Psoas muscle (tissue), 7 donors: ENCODE measurements at regions not wholly inside any gene's neighbourhood (a gene's known extent, or its start where the extent isn't known, plus 50 kb on each side); places are given as distances from the start of the nearest gene placed in this dataset.

Source experiments
- ATAC-seq, 4 donors: fragments of 200-7000 bp; cut with Tn5 transposase; one replicate each; pipeline ENCODE4 v1.9.1; 2020; ENCODE audit warnings: moderate library complexity in 3 of 4, mild to moderate bottlenecking in 2 of 4
- DNase-seq, 2 donors: peaks; one replicate each; pipeline ENCODE4 v3.0.0-alpha.2; 2020
- H3K27ac ChIP-seq: fragments of 200-600 bp; one replicate; pipeline ENCODE4 v1.8.0; 2022
- H3K27me3 ChIP-seq, 3 donors: fragments of 200-600 bp in 1 of 3; one replicate each; pipeline versions ENCODE4 v1.6.1 to v1.8.0; 2013 to 2022; ENCODE audit warnings: low read length in 2 of 3, mild to moderate bottlenecking in 2 of 3, moderate library complexity in 1 of 3; ENCODE audit not compliant: insufficient read depth in 3 of 3
- H3K36me3 ChIP-seq, 2 donors: fragments of 200-600 bp in 1 of 2; one replicate each; pipeline versions ENCODE4 v1.6.1 to v1.8.0; 2013 to 2022; ENCODE audit warnings: low read depth in 1 of 2, mild to moderate bottlenecking in 1 of 2, moderate library complexity in 1 of 2; ENCODE audit not compliant: insufficient read depth in 1 of 2
- H3K4me1 ChIP-seq: fragments of 200-600 bp; one replicate; pipeline ENCODE4 v1.8.0; 2022
- H3K4me3 ChIP-seq: fragments of 200-600 bp; one replicate; pipeline ENCODE4 v1.8.0; 2022; ENCODE audit warnings: mild to moderate bottlenecking
- H3K9me3 ChIP-seq: fragments of 200-600 bp; one replicate; pipeline ENCODE4 v1.8.0; 2022
- CTCF ChIP-seq: fragments of 200-600 bp; IDR thresholded peaks from one replicate; pipeline ENCODE4 v1.8.0; 2022; ENCODE audit warnings: antibody characterized with exemption
- WGBS, 3 donors: extraction: QIAGEN DNeasy Blood & Tissue Kit; methylation state at CpG; one replicate each; pipeline versions ENCODE4 v1.1.6 to v1.1.7; 2013; 5-methylcytosine and 5-hydroxymethylcytosine counted together
- intact Hi-C, 2 donors: fragments of 100-400 bp; cut with DNase I; formaldehyde crosslinking; loops; one replicate each; pipeline versions ENCODE4 v1.11.0 to v1.14.2; 2022
- donor health status: healthy with polysubstance abuse.
- donor health status: DM: no; HTN: no; CAD: no; lungs with moderate emphysema.
- donor health status: Bipolar disorder and iron deficiency.
- donor health status: healthy.
- donor health status: DM: yes; HTN: yes; CAD: no.
- donor health status: DM: no; HTN: no; CAD: no.
- donor health status: DM: yes; HTN: yes; CAD: no.

- TF ChIP-seq CTCF: no peak
- no peak for DNase-seq
- intact Hi-C loops: no loop called here
Observed at GRCh38 chr2:82599021-82599420, 1860.1 kb downstream of the SUCLG1 start.

GRCh38 chr2:82596581-82596980 is 1862.5 kb downstream of the SUCLG1 start:
- no peak overlapping the region for H3K4me3 ChIP-seq
- DNase-seq (no peak), ATAC-seq (no peak)
- H3K36me3 ChIP-seq: no peaks in the 10 kb centered on the region
- H3K27ac ChIP-seq: no peak overlapping the region
- no peak for TF ChIP-seq CTCF
- intact Hi-C loops: no loop called here
- H3K4me1 ChIP-seq: no peaks in the 10 kb centered on the region
- no peaks in the 10 kb centered on the region for H3K9me3 ChIP-seq
- 82 to 89% (median 85%) methylated on average over 1 of the region's 1 CpG for WGBS, 3 donors
- no peaks in the 10 kb centered on the region for H3K27me3 ChIP-seq

More at GRCh38 chr2:82599021-82599420, 1860.1 kb downstream of the SUCLG1 start:
- ATAC-seq: no peak
- Histone ChIP-seq H3K27me3 (no peaks in the 10 kb centered on the region), H3K4me1 (no peaks in the 10 kb centered on the region), H3K9me3 (no peaks in the 10 kb centered on the region), H3K4me3 (no peak overlapping the region), H3K36me3 (no peaks in the 10 kb centered on the region), H3K27ac (no peak overlapping the region)

- no peaks in the 10 kb centered on the region for H3K36me3 ChIP-seq
- DNase-seq: no peak
- TF ChIP-seq CTCF: no peak
- H3K27ac ChIP-seq: no peak overlapping the region
- 54 to 72% (median 63%) methylated on average over 3 of the region's 3 CpGs for WGBS, 3 donors
- no peaks in the 10 kb centered on the region for H3K27me3 ChIP-seq
- no peak overlapping the region for H3K4me3 ChIP-seq
- intact Hi-C loops: no loop called here
- H3K9me3 ChIP-seq: no peaks in the 10 kb centered on the region
- H3K4me1 ChIP-seq: no peaks in the 10 kb centered on the region
- ATAC-seq: no peak
Observed at GRCh38 chr2:82591718-82592117, 1867.4 kb downstream of the SUCLG1 start.

GRCh38 chr2:82576656-82577055 is 1882.4 kb downstream of the SUCLG1 start:
- no peak for ATAC-seq
- no peak overlapping the region for H3K4me3 ChIP-seq
- peaks cover 6% of the 10 kb centered on the region for H3K9me3 ChIP-seq
- no peaks in the 10 kb centered on the region for H3K4me1 ChIP-seq
- TF ChIP-seq CTCF: no peak
- H3K27me3 ChIP-seq: no peaks in the 10 kb centered on the region
- DNase-seq: no peak
- no peak overlapping the region for H3K27ac ChIP-seq
- intact Hi-C loops: no loop called here
- no peaks in the 10 kb centered on the region for H3K36me3 ChIP-seq

GRCh38 chr2:82539280-82539621 is 1919.8 kb downstream of the SUCLG1 start:
- intact Hi-C loops: no loop called here
- 39 to 63% (median 48%) methylated on average over 3 of the region's 3 CpGs for WGBS, 3 donors
- peak in 2 of 4 donors; percentile 49 to 76 for ATAC-seq
- H3K9me3 ChIP-seq: no peaks in the 10 kb centered on the region
- no peaks in the 10 kb centered on the region for H3K36me3 ChIP-seq
- H3K4me1 ChIP-seq: no peaks in the 10 kb centered on the region
- no peak overlapping the region for H3K4me3 ChIP-seq
- DNase-seq: no peak
- no peaks in the 10 kb centered on the region for H3K27me3 ChIP-seq
- no peak for TF ChIP-seq CTCF
- H3K27ac ChIP-seq: no peak overlapping the region
